ENCODE measurements at regions not wholly inside any gene's neighbourhood (a gene's known extent, or its start where the extent isn't known, plus 50 kb on each side); places are given as distances from the start of the nearest gene placed in this dataset.

GRCh38 chr6:141724731-141725130, 408.0 kb upstream of the GJE1 start:
- Histone ChIP-seq H3K4me1 (no peaks in the 10 kb centered on the region), H3K36me3 (no peaks in the 10 kb centered on the region), H3K27me3 (ENCODE audit: low read depth) (no peaks in the 10 kb centered on the region), H3K4me3 (no peak overlapping the region), H3K27ac (replicated peaks) (no peak overlapping the region), H3K9me3 (replicated peaks) (no peaks in the 10 kb centered on the region)
- intact Hi-C loops (cut with micrococcal nuclease): no loop called here
- TF ChIP-seq, protein P1, sequence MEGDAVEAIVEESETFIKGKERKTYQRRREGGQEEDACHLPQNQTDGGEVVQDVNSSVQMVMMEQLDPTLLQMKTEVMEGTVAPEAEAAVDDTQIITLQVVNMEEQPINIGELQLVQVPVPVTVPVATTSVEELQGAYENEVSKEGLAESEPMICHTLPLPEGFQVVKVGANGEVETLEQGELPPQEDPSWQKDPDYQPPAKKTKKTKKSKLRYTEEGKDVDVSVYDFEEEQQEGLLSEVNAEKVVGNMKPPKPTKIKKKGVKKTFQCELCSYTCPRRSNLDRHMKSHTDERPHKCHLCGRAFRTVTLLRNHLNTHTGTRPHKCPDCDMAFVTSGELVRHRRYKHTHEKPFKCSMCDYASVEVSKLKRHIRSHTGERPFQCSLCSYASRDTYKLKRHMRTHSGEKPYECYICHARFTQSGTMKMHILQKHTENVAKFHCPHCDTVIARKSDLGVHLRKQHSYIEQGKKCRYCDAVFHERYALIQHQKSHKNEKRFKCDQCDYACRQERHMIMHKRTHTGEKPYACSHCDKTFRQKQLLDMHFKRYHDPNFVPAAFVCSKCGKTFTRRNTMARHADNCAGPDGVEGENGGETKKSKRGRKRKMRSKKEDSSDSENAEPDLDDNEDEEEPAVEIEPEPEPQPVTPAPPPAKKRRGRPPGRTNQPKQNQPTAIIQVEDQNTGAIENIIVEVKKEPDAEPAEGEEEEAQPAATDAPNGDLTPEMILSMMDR (IDR thresholded peaks at IDR 0.05; ENCODE audit: borderline replicate concordance): no peak
- DNase-seq: no peak

DNA sequence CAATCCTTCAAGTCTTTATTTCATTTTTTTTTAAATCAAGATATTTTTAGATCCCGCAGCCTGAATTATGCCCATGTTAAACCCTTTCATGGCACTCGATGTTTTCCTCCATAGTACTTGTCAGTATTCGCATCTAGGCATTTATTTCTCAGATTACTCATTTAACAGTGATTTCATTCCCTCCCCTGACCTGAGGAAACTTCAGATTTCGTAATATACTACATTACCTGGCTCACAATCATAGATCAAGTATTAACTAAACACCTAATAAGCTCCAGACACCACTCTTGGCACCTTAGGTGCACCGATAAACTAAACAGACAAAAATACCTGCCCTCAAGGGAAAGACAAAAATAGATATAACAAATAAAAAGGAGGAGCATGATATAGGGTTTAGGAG, 413.2 kb upstream of the GJE1 start:
- Histone ChIP-seq H3K4me1 (no peaks in the 10 kb centered on the region), H3K27me3 (ENCODE audit: low read depth) (no peaks in the 10 kb centered on the region), H3K27ac (replicated peaks) (no peak overlapping the region), H3K36me3 (no peaks in the 10 kb centered on the region), H3K9me3 (replicated peaks) (no peaks in the 10 kb centered on the region), H3K4me3 (no peak overlapping the region)
- intact Hi-C loops (cut with micrococcal nuclease): no loop called here
- TF ChIP-seq, protein P1 (IDR thresholded peaks at IDR 0.05; ENCODE audit: borderline replicate concordance): no peak
- no peak for DNase-seq

- no peaks in the 10 kb centered on the region for H3K9me3 ChIP-seq (replicated peaks)
- TF ChIP-seq, protein P1 (IDR thresholded peaks at IDR 0.05; ENCODE audit: borderline replicate concordance): no peak
- H3K4me3 ChIP-seq: no peak overlapping the region
- H3K27me3 ChIP-seq (ENCODE audit: low read depth): no peaks in the 10 kb centered on the region
- H3K27ac ChIP-seq (replicated peaks): no peak overlapping the region
- no peaks in the 10 kb centered on the region for H3K36me3 ChIP-seq
- H3K4me1 ChIP-seq: no peaks in the 10 kb centered on the region
- no peak for DNase-seq
- intact Hi-C loops (cut with micrococcal nuclease): no loop called here
Measured at GRCh38 chr6:141705431-141705830, 427.3 kb upstream of the GJE1 start.

DNA sequence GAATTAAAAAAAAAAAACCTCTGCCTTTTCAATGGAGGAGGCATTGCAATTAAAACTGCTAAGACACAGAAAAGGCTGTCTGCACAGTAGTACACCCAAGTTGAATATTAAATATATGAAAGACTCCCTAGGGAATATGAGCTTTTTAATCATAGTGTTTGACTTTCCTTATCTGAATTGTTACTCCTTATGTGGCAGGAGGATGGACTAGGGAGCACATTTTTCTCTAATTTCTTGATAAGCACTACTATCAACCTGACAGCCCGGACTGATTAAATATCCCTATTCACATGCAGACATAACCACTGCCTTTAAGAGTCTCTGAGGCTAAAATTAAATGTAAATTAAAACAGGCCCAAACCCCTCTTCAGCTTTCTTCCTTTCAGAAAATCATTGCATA, 428.6 kb upstream of the GJE1 start:
- no peak overlapping the region for H3K27ac ChIP-seq (replicated peaks)
- no peaks in the 10 kb centered on the region for H3K4me1 ChIP-seq
- TF ChIP-seq, protein P1 (IDR thresholded peaks at IDR 0.05; ENCODE audit: borderline replicate concordance): no peak
- H3K4me3 ChIP-seq: no peak overlapping the region
- intact Hi-C loops (cut with micrococcal nuclease): no loop called here
- no peak for DNase-seq
- no peaks in the 10 kb centered on the region for H3K27me3 ChIP-seq (ENCODE audit: low read depth)
- H3K9me3 ChIP-seq (replicated peaks): no peaks in the 10 kb centered on the region
- no peaks in the 10 kb centered on the region for H3K36me3 ChIP-seq

DNA sequence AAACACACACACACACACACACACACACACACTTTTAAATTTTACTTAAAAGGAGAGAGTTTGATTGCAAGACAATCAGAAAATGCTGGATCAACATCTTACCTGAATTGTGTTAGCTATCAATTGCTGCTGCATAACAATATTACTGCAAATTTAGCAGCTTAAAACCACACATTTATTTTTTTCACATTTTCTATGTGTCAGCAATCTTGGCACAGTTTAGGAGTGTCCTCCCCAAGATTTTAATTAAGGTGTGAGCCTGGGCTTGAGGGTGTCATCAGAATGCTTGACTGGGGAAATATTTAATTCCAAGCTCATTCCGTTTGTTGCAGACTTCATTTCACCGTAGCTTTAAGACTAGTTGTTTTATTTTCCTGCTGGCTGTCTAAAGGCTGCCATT, 431.0 kb upstream of the GJE1 start:
- intact Hi-C loops (cut with micrococcal nuclease): no loop called here
- Histone ChIP-seq H3K4me3 (no peak overlapping the region), H3K27ac (replicated peaks) (no peak overlapping the region), H3K4me1 (no peaks in the 10 kb centered on the region), H3K27me3 (ENCODE audit: low read depth) (no peaks in the 10 kb centered on the region), H3K9me3 (replicated peaks) (no peaks in the 10 kb centered on the region), H3K36me3 (no peaks in the 10 kb centered on the region)
- DNase-seq: no peak
- TF ChIP-seq, protein P1 (IDR thresholded peaks at IDR 0.05; ENCODE audit: borderline replicate concordance): no peak

- no peak overlapping the region for H3K4me3 ChIP-seq
- intact Hi-C loops (cut with micrococcal nuclease): no loop called here
- H3K36me3 ChIP-seq: no peaks in the 10 kb centered on the region
- no peaks in the 10 kb centered on the region for H3K9me3 ChIP-seq (replicated peaks)
- H3K27ac ChIP-seq (replicated peaks): no peak overlapping the region
- H3K4me1 ChIP-seq: no peaks in the 10 kb centered on the region
- no peak for DNase-seq
- no peaks in the 10 kb centered on the region for H3K27me3 ChIP-seq (ENCODE audit: low read depth)
- TF ChIP-seq, protein P1 (IDR thresholded peaks at IDR 0.05; ENCODE audit: borderline replicate concordance): no peak
Measured at GRCh38 chr6:141700819-141701218, 431.9 kb upstream of the GJE1 start.
